ENCODE measurements at regions not wholly inside any gene's neighbourhood (a gene's known extent, or its start where the extent isn't known, plus 50 kb on each side); places are given as distances from the start of the nearest gene placed in this dataset.

DNA sequence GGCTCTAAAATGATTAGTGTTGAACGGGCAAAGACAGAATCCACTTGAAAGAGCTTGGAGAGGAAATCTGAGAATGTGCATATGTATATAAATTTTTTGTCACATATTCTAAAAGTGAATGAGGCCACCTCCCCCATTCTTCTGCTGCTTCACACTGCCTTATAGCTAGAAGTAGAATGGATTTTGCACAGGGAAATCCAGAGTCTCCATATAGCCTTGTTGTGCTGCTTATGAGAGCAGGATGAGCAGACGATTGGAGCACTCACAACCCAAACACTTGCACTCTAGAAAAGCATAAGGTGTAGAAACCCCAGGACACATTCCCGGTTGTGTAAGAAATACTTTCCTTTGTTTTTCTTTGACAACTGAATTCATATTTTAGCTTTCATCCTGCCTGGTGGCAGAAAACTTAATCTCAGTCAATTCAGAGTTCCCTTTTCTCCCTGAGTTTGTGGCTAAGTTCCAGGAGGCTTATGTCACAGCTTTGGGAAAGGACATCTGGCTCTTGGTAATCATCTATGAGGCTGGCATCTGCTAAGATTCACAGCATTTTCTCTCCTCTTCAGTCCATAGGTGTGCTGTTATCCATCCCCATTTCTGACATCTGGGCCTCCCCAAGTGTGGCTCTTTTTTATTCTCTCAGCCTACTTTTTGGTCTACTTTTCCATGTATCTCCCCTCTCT is 188.4 kb upstream of the PFN2 start:
- Histone ChIP-seq H3K27me3 (ENCODE audit: insufficient read depth, low read length) (no peaks in the 10 kb centered on the region), H3K36me3 (ENCODE audit: insufficient read depth, low read length) (no peaks in the 10 kb centered on the region), H2AFZ (ENCODE audit: low read depth, low read length) (no peak overlapping the region), H3K4me3 (ENCODE audit: low read length) (no peak overlapping the region), H3K9me3 (ENCODE audit: low read length) (peaks cover 3% of the 10 kb centered on the region), H3K4me1 (ENCODE audit: insufficient read depth, low read length) (peaks cover 4% of the 10 kb centered on the region)

DNA sequence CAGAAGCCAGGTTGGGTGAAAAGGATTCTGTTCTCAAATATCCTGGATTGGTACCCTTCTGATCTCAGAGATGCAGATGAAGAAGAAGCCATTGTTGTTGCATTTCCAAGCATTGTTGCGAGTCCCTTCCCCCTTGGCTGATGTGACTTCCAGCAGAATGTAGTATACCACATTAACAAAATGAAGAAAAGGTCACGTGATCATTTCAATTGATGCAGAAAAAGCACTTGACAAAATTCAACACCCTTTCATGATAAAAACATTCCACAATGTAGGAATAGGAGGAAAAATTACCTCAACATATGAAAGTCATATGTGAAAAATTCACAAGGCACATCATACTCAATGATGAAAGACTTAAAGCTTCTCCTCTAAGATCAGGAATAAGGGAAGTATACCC is 181.9 kb upstream of the PFN2 start:
- H3K4me1 ChIP-seq (ENCODE audit: insufficient read depth, low read length), result peaks cover 1% of the 10 kb centered on the region
- no peak overlapping the region for H2AFZ ChIP-seq (ENCODE audit: low read depth, low read length)
- H3K4me3 ChIP-seq (ENCODE audit: low read length), result no peak overlapping the region
- H3K36me3 ChIP-seq (ENCODE audit: insufficient read depth, low read length), result no peaks in the 10 kb centered on the region
- H3K9me3 ChIP-seq (ENCODE audit: low read length), result peaks cover 5% of the 10 kb centered on the region
- H3K27me3 ChIP-seq (ENCODE audit: insufficient read depth, low read length), result no peaks in the 10 kb centered on the region

DNA sequence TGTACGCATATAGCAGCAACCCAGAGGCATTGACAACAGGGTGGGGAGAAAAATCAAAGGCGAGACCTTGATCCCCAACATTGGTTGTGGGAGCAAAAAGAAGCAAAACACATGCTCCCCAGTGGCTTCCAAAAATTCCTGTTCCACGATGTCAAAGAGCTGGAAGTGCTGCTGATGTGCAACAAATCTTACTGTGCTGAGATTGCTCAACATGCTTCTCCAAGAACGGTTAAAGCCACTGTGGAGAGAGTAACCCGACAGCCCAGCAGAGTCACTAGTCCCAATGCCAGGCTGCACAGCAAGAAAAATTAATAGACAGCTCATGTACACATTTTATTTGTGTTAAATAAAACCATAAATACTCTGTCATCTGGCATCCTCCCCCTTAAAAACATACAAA is 179.9 kb upstream of the PFN2 start:
- H3K27me3 ChIP-seq (ENCODE audit: insufficient read depth, low read length), result no peaks in the 10 kb centered on the region
- H3K4me3 ChIP-seq (ENCODE audit: low read length), result no peak overlapping the region
- H2AFZ ChIP-seq (ENCODE audit: low read depth, low read length), result no peak overlapping the region
- no peaks in the 10 kb centered on the region for H3K36me3 ChIP-seq (ENCODE audit: insufficient read depth, low read length)
- H3K4me1 ChIP-seq (ENCODE audit: insufficient read depth, low read length), result peaks cover 7% of the 10 kb centered on the region
- H3K9me3 ChIP-seq (ENCODE audit: low read length), result peaks cover 2% of the 10 kb centered on the region

DNA sequence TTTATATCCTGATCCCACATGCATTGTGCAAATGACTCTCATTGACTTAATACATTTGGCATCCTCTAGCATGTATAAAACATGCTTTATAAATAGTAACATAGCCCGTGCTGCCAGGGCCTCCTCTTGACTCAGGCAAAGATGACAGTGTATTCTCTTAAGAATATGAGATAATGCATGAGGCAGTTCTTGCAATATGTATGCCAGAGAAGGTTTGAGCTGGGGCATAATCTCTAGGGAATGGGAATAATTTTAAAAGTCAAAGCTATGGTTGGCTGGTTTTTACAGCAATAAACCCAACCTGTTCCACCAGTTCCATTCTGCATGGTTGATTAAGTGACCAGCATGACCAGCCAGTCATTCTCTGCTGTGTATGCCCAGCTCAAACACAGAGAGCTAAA is 179.0 kb upstream of the PFN2 start:
- peaks cover 2% of the 10 kb centered on the region for H3K9me3 ChIP-seq (ENCODE audit: low read length)
- H3K4me1 ChIP-seq (ENCODE audit: insufficient read depth, low read length), result peaks cover 15% of the 10 kb centered on the region
- H2AFZ ChIP-seq (ENCODE audit: low read depth, low read length), result no peak overlapping the region
- no peaks in the 10 kb centered on the region for H3K36me3 ChIP-seq (ENCODE audit: insufficient read depth, low read length)
- H3K27me3 ChIP-seq (ENCODE audit: insufficient read depth, low read length), result no peaks in the 10 kb centered on the region
- H3K4me3 ChIP-seq (ENCODE audit: low read length), result no peak overlapping the region

DNA sequence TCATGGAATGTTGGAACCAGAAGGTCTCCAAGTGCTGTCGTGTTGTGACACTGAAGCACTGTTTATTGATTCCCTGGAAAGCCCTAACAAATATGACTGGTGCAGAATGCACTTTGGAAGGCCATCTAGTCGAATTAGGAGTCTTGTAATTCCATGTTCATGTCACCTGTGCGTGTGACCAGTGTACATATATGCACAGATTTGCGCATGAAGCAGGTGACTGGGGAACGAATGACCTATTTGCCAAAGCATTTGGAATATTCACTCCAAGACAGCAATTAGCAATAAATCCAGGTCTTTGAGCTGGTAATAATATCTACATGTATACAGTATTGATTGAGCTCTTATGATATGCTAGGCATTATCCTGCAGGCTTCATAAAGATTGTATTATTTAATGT is 177.5 kb upstream of the PFN2 start:
- H3K4me1 ChIP-seq (ENCODE audit: insufficient read depth, low read length), result peaks cover 17% of the 10 kb centered on the region
- H2AFZ ChIP-seq (ENCODE audit: low read depth, low read length), result peak overlapping the region; percentile 12
- peaks cover 2% of the 10 kb centered on the region for H3K9me3 ChIP-seq (ENCODE audit: low read length)
- H3K4me3 ChIP-seq (ENCODE audit: low read length), result no peak overlapping the region
- no peaks in the 10 kb centered on the region for H3K36me3 ChIP-seq (ENCODE audit: insufficient read depth, low read length)
- no peaks in the 10 kb centered on the region for H3K27me3 ChIP-seq (ENCODE audit: insufficient read depth, low read length)

DNA sequence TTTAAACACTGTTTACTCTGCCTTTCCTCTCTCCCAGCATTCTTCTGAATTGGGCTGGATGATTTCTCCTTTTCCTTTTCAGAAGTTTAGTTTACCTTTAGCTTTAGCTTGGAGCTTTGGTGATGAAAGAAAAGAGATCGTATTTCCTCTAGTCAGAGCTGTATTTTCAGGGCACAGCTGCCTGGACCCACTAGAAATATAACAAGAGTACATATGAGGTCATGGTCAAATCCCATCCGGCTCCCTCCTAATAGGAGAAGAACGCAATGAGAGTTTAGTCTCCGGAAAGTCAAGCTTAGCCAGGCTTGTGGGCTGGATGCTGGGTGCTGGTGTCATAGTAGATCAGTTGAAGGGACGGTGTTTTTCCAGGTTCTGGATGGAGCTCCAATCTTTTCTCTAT is 177.1 kb upstream of the PFN2 start:
- Histone ChIP-seq H3K4me3 (ENCODE audit: low read length) (no peak overlapping the region), H3K9me3 (ENCODE audit: low read length) (peaks cover 2% of the 10 kb centered on the region), H3K27me3 (ENCODE audit: insufficient read depth, low read length) (no peaks in the 10 kb centered on the region), H3K36me3 (ENCODE audit: insufficient read depth, low read length) (no peaks in the 10 kb centered on the region), H3K4me1 (ENCODE audit: insufficient read depth, low read length) (peaks cover 17% of the 10 kb centered on the region), H2AFZ (ENCODE audit: low read depth, low read length) (peak overlapping the region; percentile 12)

DNA sequence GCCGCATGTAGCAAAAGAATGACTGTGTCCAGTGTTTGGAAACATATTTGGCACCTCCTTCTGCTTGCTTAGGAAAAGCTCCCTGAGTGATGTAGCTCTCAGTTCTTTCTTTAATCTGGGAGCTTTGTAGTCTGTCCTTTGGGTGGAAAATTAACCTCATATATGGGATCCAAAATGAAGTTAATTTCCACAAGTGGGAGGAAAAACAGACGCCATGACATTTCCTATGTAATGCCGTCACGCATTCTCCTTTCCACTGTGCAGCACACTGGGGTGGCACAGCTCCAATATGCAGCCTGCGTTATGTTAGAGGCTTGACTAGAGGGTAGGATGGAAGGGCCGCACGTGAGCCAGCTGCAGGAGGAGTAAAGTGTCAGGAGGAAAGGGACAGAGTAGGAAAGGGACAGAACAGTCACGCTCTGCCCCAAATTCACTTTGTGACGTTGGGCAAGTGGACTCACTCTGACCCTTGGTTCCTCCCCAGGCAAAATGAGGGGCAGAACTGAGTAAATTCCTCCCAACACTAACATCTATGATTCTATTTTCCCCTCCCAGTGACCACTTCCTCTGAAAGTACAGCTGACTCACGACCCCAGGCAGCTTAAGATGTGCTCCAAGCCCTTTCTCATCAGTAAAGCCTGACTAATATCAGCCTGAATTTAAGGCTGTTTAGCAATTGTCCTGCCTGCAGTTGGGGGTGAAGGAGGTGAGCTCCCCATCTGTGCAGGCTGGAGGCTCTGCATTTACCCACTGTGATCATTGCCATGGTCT is 176.5 kb upstream of the PFN2 start:
- Histone ChIP-seq H3K27me3 (ENCODE audit: insufficient read depth, low read length) (no peaks in the 10 kb centered on the region), H3K36me3 (ENCODE audit: insufficient read depth, low read length) (no peaks in the 10 kb centered on the region), H3K4me3 (ENCODE audit: low read length) (no peak overlapping the region), H3K9me3 (ENCODE audit: low read length) (no peaks in the 10 kb centered on the region), H2AFZ (ENCODE audit: low read depth, low read length) (peak overlapping the region; percentile 12), H3K4me1 (ENCODE audit: insufficient read depth, low read length) (peaks cover 17% of the 10 kb centered on the region)

DNA sequence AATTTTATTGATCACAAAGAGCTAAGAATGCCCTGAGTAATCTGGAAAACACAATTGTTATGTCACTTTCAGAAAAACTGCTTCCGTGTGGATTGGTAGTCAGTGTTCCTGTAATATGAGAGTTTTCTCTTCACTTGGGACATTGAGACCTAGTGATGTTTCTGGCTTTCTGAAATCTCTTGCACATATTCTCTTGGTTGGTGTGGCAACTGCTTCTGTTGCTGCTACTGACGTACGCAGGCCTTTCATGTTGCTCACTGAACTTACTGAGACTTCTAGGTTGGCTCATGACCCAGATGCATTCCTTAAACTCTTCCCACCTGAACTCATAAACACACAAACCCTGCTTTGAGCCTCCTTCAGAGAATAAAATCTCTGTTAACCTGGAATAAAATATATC is 175.0 kb upstream of the PFN2 start:
- peaks cover 17% of the 10 kb centered on the region for H3K4me1 ChIP-seq (ENCODE audit: insufficient read depth, low read length)
- H3K9me3 ChIP-seq (ENCODE audit: low read length), result no peaks in the 10 kb centered on the region
- no peaks in the 10 kb centered on the region for H3K36me3 ChIP-seq (ENCODE audit: insufficient read depth, low read length)
- no peak overlapping the region for H2AFZ ChIP-seq (ENCODE audit: low read depth, low read length)
- no peak overlapping the region for H3K4me3 ChIP-seq (ENCODE audit: low read length)
- no peaks in the 10 kb centered on the region for H3K27me3 ChIP-seq (ENCODE audit: insufficient read depth, low read length)

DNA sequence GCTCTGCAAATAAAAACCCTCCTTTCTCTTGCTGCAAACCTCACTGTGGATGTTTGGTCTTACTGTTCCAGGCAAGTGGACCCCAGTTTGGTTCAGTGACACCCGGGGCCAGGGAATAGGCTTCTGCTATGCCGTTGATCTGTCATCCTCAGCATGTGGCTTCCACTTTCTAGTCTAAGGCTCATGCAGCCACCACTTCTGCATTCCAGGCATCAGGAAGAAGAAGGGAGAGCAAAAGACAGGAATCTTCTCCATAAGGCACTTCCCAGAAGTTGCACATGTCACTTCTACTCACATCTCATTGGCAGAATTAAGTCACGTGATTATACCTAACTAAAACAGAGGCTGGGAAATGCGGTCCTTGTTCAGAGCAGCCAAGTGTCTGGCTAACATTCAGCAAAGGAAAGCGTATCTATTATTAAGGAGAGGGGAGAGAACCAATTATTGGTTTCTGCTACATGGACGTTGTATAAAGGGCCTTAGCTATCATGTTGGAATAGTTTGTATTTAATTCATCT is 173.6 kb upstream of the PFN2 start:
- Histone ChIP-seq H3K9me3 (ENCODE audit: low read length) (no peaks in the 10 kb centered on the region), H3K36me3 (ENCODE audit: insufficient read depth, low read length) (no peaks in the 10 kb centered on the region), H3K4me1 (ENCODE audit: insufficient read depth, low read length) (peaks cover 17% of the 10 kb centered on the region), H2AFZ (ENCODE audit: low read depth, low read length) (no peak overlapping the region), H3K4me3 (ENCODE audit: low read length) (no peak overlapping the region), H3K27me3 (ENCODE audit: insufficient read depth, low read length) (no peaks in the 10 kb centered on the region)

DNA sequence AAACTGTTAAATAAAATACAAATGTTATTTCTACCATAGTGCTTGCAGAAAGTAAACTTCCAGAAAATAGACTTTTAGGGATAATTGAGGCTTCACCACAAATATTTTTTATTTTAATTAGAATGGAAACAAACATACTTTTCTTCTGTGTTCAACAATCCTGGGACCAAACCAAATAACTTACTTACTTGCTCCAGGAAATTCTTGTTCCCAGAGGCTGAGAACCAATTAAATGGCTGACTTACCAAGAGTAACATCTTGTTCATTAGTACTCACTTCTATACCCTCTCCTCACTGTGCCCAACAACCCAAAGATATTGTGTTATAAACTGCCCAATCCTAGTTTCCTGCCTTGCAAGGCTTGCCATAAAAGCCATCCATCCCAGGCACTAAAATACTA is 172.2 kb upstream of the PFN2 start:
- H3K36me3 ChIP-seq (ENCODE audit: insufficient read depth, low read length), result no peaks in the 10 kb centered on the region
- H3K9me3 ChIP-seq (ENCODE audit: low read length), result no peaks in the 10 kb centered on the region
- no peak overlapping the region for H2AFZ ChIP-seq (ENCODE audit: low read depth, low read length)
- no peaks in the 10 kb centered on the region for H3K27me3 ChIP-seq (ENCODE audit: insufficient read depth, low read length)
- peaks cover 17% of the 10 kb centered on the region for H3K4me1 ChIP-seq (ENCODE audit: insufficient read depth, low read length)
- no peak overlapping the region for H3K4me3 ChIP-seq (ENCODE audit: low read length)

DNA sequence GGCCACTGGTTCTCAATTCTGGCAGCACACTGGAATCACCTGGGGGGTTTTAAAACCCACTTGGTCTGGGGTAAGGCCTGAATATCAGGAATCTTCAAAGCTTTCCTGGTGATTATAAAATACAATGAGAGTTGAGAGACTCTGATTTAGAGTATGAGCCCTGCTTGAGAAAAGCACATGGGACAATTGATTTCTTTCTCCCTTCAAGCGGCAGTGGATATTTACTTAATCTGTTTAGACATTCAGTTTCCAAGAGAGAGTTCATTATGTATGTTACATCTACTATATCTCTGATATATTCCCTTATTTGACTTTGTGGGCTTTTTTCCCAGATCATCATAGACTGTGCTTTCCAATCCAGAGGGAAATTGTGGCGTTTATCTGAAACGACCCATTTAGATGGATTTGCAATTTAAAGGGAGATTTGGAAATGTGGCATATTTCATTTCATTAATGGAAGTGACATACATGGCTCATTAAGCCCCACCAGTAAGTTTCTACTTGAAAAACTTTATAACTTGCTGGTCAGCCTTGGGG is 171.2 kb upstream of the PFN2 start:
- H3K9me3 ChIP-seq (ENCODE audit: low read length), result no peaks in the 10 kb centered on the region
- peaks cover 13% of the 10 kb centered on the region for H3K4me1 ChIP-seq (ENCODE audit: insufficient read depth, low read length)
- no peaks in the 10 kb centered on the region for H3K36me3 ChIP-seq (ENCODE audit: insufficient read depth, low read length)
- H3K27me3 ChIP-seq (ENCODE audit: insufficient read depth, low read length), result no peaks in the 10 kb centered on the region
- H3K4me3 ChIP-seq (ENCODE audit: low read length), result no peak overlapping the region
- H2AFZ ChIP-seq (ENCODE audit: low read depth, low read length), result no peak overlapping the region

DNA sequence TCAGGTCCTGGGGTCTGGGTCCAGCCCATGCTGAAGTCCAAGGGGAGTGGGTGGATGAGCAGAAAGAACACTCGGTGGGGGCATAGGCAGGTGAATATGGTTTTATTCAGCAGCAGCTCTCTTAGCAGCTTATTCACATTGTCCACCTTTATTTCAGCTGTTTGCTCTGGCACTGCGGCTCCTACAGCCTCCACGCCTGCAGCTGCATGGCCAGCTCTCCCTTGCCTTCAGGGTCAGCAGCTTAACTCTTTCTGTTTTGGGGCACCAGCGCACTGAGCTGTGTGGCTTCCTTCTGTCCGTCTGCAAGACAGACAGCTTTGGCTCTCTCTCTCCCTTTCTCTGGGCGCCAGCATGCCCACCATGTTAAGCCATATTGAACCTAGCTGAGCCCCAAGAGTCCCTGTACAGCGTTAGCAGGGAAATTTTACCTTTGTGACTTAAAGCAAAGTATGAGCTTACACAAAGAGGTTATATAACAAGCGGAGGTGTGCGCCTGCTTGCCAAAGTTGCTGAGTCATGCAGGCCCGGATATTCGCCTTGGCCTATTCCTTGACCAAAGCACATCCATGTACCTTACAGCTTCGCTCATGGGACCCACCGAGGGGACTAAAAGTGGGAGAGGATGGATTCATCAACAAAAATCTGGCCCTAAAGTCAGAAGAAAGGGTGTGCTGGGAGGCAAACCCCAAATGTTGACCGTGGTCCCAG is 170.1 kb upstream of the PFN2 start:
- H3K4me3 ChIP-seq (ENCODE audit: low read length), result no peak overlapping the region
- H2AFZ ChIP-seq (ENCODE audit: low read depth, low read length), result no peak overlapping the region
- H3K27me3 ChIP-seq (ENCODE audit: insufficient read depth, low read length), result no peaks in the 10 kb centered on the region
- no peaks in the 10 kb centered on the region for H3K36me3 ChIP-seq (ENCODE audit: insufficient read depth, low read length)
- H3K4me1 ChIP-seq (ENCODE audit: insufficient read depth, low read length), result peaks cover 14% of the 10 kb centered on the region
- no peaks in the 10 kb centered on the region for H3K9me3 ChIP-seq (ENCODE audit: low read length)

DNA sequence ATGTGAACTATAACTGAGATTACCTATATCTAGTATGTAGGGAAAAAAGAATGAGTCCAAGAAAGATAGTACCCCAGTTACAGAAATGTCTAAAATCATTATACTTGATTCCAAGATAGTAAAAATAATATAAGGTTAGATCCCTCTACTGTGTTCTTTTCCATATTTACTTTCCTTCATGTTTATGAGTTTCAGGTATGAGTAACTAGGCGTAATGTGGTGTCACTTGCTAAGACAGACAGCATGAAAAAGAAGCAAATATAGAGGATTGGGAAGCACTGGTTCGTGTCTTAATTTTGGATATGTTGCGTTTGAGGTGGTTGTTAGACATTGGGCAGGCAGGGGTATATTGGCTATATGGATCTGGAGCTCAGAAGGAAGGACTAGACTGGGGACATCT is 168.1 kb upstream of the PFN2 start:
- Histone ChIP-seq H3K4me1 (ENCODE audit: insufficient read depth, low read length) (peaks cover 9% of the 10 kb centered on the region), H3K9me3 (ENCODE audit: low read length) (no peaks in the 10 kb centered on the region), H3K36me3 (ENCODE audit: insufficient read depth, low read length) (no peaks in the 10 kb centered on the region), H3K27me3 (ENCODE audit: insufficient read depth, low read length) (no peaks in the 10 kb centered on the region), H3K4me3 (ENCODE audit: low read length) (no peak overlapping the region), H2AFZ (ENCODE audit: low read depth, low read length) (no peak overlapping the region)

Data from neuron (in vitro differentiated cells).